Fibroblast of lung (primary cell): ENCODE measurements at regions not wholly inside any gene's neighbourhood (a gene's known extent, or its start where the extent isn't known, plus 50 kb on each side); places are given as distances from the start of the nearest gene placed in this dataset.

ENCODE experiments used
- DNase-seq, 2 donors: peaks; one replicate each; pipeline versions ENCODE4 v3.0.0 to v3.0.0-alpha.2; 2010; ENCODE audit warnings: low read depth in 2 of 2
- H2AFZ ChIP-seq: 2 replicates; pipeline ENCODE4 v1.5.1; 2012; ENCODE audit warnings: low read length, control low read depth, inconsistent platforms
- H3K27ac ChIP-seq: 2 replicates; pipeline ENCODE4 v1.5.1; 2011; ENCODE audit warnings: low read length, control low read depth; ENCODE audit not compliant: insufficient read depth
- H3K27me3 ChIP-seq: 2 replicates; pipeline ENCODE4 v1.5.1; 2011; ENCODE audit warnings: mild to moderate bottlenecking, low read length; ENCODE audit not compliant: control insufficient read depth, insufficient read depth
- H3K36me3 ChIP-seq: 2 replicates; pipeline ENCODE4 v1.5.1; 2011; ENCODE audit warnings: low read length; ENCODE audit not compliant: control insufficient read depth, insufficient read depth
- H3K4me1 ChIP-seq: 2 replicates; pipeline ENCODE4 v1.5.1; 2011; ENCODE audit warnings: low read length; ENCODE audit not compliant: control insufficient read depth, insufficient read depth; ENCODE audit errors: extremely low read depth
- H3K4me2 ChIP-seq: 2 replicates; pipeline ENCODE4 v1.5.1; 2011; ENCODE audit warnings: low read length, control low read depth; ENCODE audit not compliant: insufficient read depth; ENCODE audit errors: extremely low read depth
- H3K4me3 ChIP-seq, 4 experiments: fragments of 200-600 bp in 1 of 4; sonication (generic) in 1 of 4; replicated peaks in 1 of 4; 2 replicates each; pipeline ENCODE4 v1.5.1; 2011 to 2016; ENCODE audit warnings: low read length in 4 of 4, low read depth in 3 of 4, mild to moderate bottlenecking in 3 of 4, control low read depth in 2 of 4, inconsistent platforms in 1 of 4, mixed read lengths in 1 of 4; ENCODE audit not compliant: insufficient read depth in 1 of 4; ENCODE audit errors: control extremely low read depth in 1 of 4
- H3K79me2 ChIP-seq: 2 replicates; pipeline ENCODE4 v1.5.1; 2012; ENCODE audit warnings: mild to moderate bottlenecking, low read length, inconsistent platforms; ENCODE audit not compliant: control insufficient read depth, insufficient read depth
- H3K9ac ChIP-seq: 2 replicates; pipeline ENCODE4 v1.5.1; 2011; ENCODE audit warnings: mild to moderate bottlenecking, low read length, control low read depth; ENCODE audit not compliant: insufficient read depth
- H3K9me3 ChIP-seq: 2 replicates; pipeline ENCODE4 v1.5.1; 2012; ENCODE audit warnings: low read depth, low read length; ENCODE audit not compliant: control insufficient read depth, insufficient read depth
- H4K20me1 ChIP-seq: 2 replicates; pipeline ENCODE4 v1.5.1; 2011; ENCODE audit warnings: low read length; ENCODE audit not compliant: control insufficient read depth, insufficient read depth; ENCODE audit errors: extremely low read depth
- CTCF ChIP-seq, 2 donors: IDR thresholded peaks in 1 of 2; conservative IDR thresholded peaks in 1 of 2; 1 replicate in 1 of 2; 2 replicates in 1 of 2; pipeline ENCODE4 v1.5.1; 2011 to 2012; ENCODE audit warnings: low read length in 2 of 2, control low read depth in 1 of 2, inconsistent platforms in 1 of 2, low read depth in 1 of 2, mild to moderate bottlenecking in 1 of 2
- EZH2 ChIP-seq: IDR thresholded peaks from 2 replicates; pipeline ENCODE4 v1.5.1; 2012; ENCODE audit warnings: low read length, control low read depth, mild to moderate bottlenecking; ENCODE audit errors: missing control alignments

- no peaks in the 10 kb centered on the region for H3K79me2 ChIP-seq
- H3K4me2 ChIP-seq = peak overlapping the region; percentile 75
- no peak overlapping the region for H3K4me3 ChIP-seq
- H2AFZ ChIP-seq = peak overlapping the region; percentile 34
- peaks cover 16% of the 10 kb centered on the region for H3K4me1 ChIP-seq
- no peak for TF ChIP-seq CTCF (conservative IDR thresholded peaks at IDR 0.05 in 1 of 2, IDR thresholded peaks at IDR 0.05 in 1 of 2; ENCODE audit: low read depth in 1 of 2, low read length in 2 of 2)
- no peak for TF ChIP-seq EZH2
- peak overlapping the region; percentile 88 for H3K27ac ChIP-seq
- no peaks in the 10 kb centered on the region for H4K20me1 ChIP-seq
- DNase-seq = peak; percentile 82 to 96
- no peaks in the 10 kb centered on the region for H3K27me3 ChIP-seq
- H3K9ac ChIP-seq = peak overlapping the region; percentile 41
- no peaks in the 10 kb centered on the region for H3K9me3 ChIP-seq
- H3K36me3 ChIP-seq = no peaks in the 10 kb centered on the region
Observed at GRCh38 chr9:91037511-91038482, 236.2 kb downstream of the SYK start.

- peak overlapping the region; percentile 9 for H3K4me2 ChIP-seq
- H4K20me1 ChIP-seq = no peaks in the 10 kb centered on the region
Observed at GRCh38 chr9:91038483-91039124, 237.0 kb downstream of the SYK start.

More at GRCh38 chr9:91038483-91039124, 237.0 kb downstream of the SYK start:
- DNase-seq = no peak
- Histone ChIP-seq H3K27me3 (no peaks in the 10 kb centered on the region), H3K27ac (peak overlapping the region; percentile 88), H3K36me3 (no peaks in the 10 kb centered on the region), H2AFZ (no peak overlapping the region), H3K79me2 (no peaks in the 10 kb centered on the region), H3K9me3 (no peaks in the 10 kb centered on the region), H3K9ac (no peak overlapping the region), H3K4me3 (no peak overlapping the region), H3K4me1 (peaks cover 16% of the 10 kb centered on the region)
- no peak for TF ChIP-seq EZH2
- no peak for TF ChIP-seq CTCF (conservative IDR thresholded peaks at IDR 0.05 in 1 of 2, IDR thresholded peaks at IDR 0.05 in 1 of 2; ENCODE audit: low read depth in 1 of 2, low read length in 2 of 2)
